Endodermal cell (in vitro differentiated cells): ENCODE measurements at regions not wholly inside any gene's neighbourhood (a gene's known extent, or its start where the extent isn't known, plus 50 kb on each side); places are given as distances from the start of the nearest gene placed in this dataset.
"Not testable (repeated sequence)": the region's sequence is repeated elsewhere in the genome, so short reads cannot be mapped to it uniquely, and the experiment has no call there.

Experiments used
- DNase-seq: peaks from one replicate; pipeline ENCODE4 v3.0.0-alpha.2; 2017
- H3K27ac ChIP-seq: 2 replicates; pipeline ENCODE4 v1.5.1; 2013; ENCODE audit warnings: mild to moderate bottlenecking, low read depth, low read length, moderate library complexity
- H3K27me3 ChIP-seq: 2 replicates; pipeline ENCODE4 v1.6.1; 2013; ENCODE audit warnings: mild to moderate bottlenecking, low read length, moderate library complexity; ENCODE audit not compliant: insufficient read depth, control insufficient read depth, poor library complexity, severe bottlenecking
- H3K36me3 ChIP-seq: 2 replicates; pipeline ENCODE4 v1.7.0; 2013; ENCODE audit warnings: mild to moderate bottlenecking, low read length, moderate library complexity; ENCODE audit not compliant: control insufficient read depth, insufficient read depth
- H3K4me1 ChIP-seq: one replicate; pipeline ENCODE4 v1.7.0; 2013; ENCODE audit warnings: low read length; ENCODE audit not compliant: control insufficient read depth, insufficient read depth
- H3K4me3 ChIP-seq: 2 replicates; pipeline ENCODE4 v1.5.1; 2013; ENCODE audit warnings: mild to moderate bottlenecking, low read length, moderate library complexity
- H3K9ac ChIP-seq: 2 replicates; pipeline ENCODE4 v1.6.1; 2013; ENCODE audit warnings: mild to moderate bottlenecking, low read length, moderate library complexity; ENCODE audit not compliant: poor library complexity, severe bottlenecking; ENCODE audit errors: extremely low read depth
- H3K9me3 ChIP-seq: 2 replicates; pipeline ENCODE4 v1.6.1; 2013; ENCODE audit warnings: mild to moderate bottlenecking, low read length, moderate library complexity; ENCODE audit not compliant: control insufficient read depth
- H3K27ac Mint-ChIP-seq: 2 replicates; pipeline ENCODE4 v1.8.0; 2020; ENCODE audit warnings: mixed read lengths
- H3K27me3 Mint-ChIP-seq: 2 replicates; pipeline ENCODE4 v1.8.0; 2021; ENCODE audit warnings: mild to moderate bottlenecking, mixed read lengths; ENCODE audit not compliant: insufficient read depth
- H3K36me3 Mint-ChIP-seq: 2 replicates; pipeline ENCODE4 v1.8.0; 2020; ENCODE audit warnings: low read depth, mixed read lengths
- H3K4me1 Mint-ChIP-seq: 2 replicates; pipeline ENCODE4 v1.8.0; 2020; ENCODE audit warnings: mixed read lengths
- H3K4me3 Mint-ChIP-seq: 2 replicates; pipeline ENCODE4 v1.8.0; 2020; ENCODE audit warnings: mild to moderate bottlenecking, moderate library complexity, mixed read lengths
- H3K9me3 Mint-ChIP-seq: 2 replicates; pipeline ENCODE4 v1.8.0; 2020; ENCODE audit warnings: mild to moderate bottlenecking, mixed read lengths
- WGBS, 2 experiments: methylation state at CpG; one replicate each; pipeline versions ENCODE4 v1.1.5 to v1.1.7; 2013; ENCODE audit warnings: missing lambda C conversion rate in 2 of 2, mixed read lengths in 1 of 2; ENCODE audit not compliant: insufficient coverage in 1 of 2, insufficient read length in 1 of 2; 5-methylcytosine and 5-hydroxymethylcytosine counted together
- TF ChIP-seq, protein P1 (sequence below): fragments of 200-600 bp; sonication (generic); conservative IDR thresholded peaks from 2 replicates; pipeline ENCODE4 v1.5.0; 2021; ENCODE audit warnings: antibody characterized with exemption, mild to moderate bottlenecking

DNA sequence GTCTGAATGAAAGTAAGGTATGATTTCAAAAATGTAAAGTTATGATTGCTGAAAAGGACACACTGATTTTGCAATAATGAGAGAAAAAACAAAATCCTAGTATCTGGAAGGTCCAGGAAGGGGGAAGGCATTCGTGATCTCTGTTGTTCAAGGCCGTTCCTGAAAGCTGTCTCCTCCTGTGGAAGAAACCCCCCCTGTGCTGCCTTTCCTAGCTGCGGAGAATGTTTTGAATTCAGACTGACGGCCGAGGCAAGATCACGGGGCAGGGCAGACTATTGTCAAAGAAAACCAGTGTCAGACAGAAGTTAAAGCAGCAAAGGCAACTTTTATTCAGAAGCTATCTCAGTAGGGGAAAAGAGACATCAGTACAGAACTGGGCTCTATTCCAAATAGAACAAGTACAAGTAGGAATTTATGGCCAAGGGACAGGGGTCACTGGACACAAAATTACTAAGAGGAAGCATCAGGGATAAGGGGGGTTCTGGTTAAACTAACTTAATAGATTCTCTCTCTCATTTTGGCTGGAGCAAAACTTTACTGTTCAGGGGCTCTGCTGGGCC, 61.9 kb upstream of the IGFBPL1 start:
- Mint-ChIP-seq H3K4me1 (peaks cover 36% of the 10 kb centered on the region), H3K4me3 (no peak overlapping the region)
- DNase-seq = peak; percentile 57

GRCh38 chr9:38484076-38484665, 59.9 kb upstream of the IGFBPL1 start:
- H3K4me3 ChIP-seq, DNase-seq, H3K9me3 Mint-ChIP-seq, H3K9ac ChIP-seq, H3K4me1 ChIP-seq, H3K36me3 ChIP-seq, H3K27me3 ChIP-seq, H3K27ac ChIP-seq, H3K27me3 Mint-ChIP-seq, H3K9me3 ChIP-seq, H3K36me3 Mint-ChIP-seq: not testable (repeated sequence)
- peak overlapping the region; percentile 91 for H3K27ac Mint-ChIP-seq
- 70% methylated on average over 1 of the region's 2 CpGs; no CpG with 5 or more reads in 1 of the 2 experiments for WGBS, 2 experiments
- peak overlapping the region; percentile 18 for H3K4me3 Mint-ChIP-seq
- peaks cover 35% of the 10 kb centered on the region for H3K4me1 Mint-ChIP-seq

More for the DNA sequence above, 61.9 kb upstream of the IGFBPL1 start:
- 49 to 65% methylated on average over 3 to 6 of the region's 6 CpGs for WGBS, 2 experiments
- Histone ChIP-seq H3K4me3 (no peak overlapping the region), H3K27ac (peak overlapping the region; percentile 75), H3K27me3 (no peaks in the 10 kb centered on the region), H3K36me3 (no peaks in the 10 kb centered on the region), H3K4me1 (no peaks in the 10 kb centered on the region), H3K9me3 (no peaks in the 10 kb centered on the region), H3K9ac (no peak overlapping the region)
- peaks cover 2% of the 10 kb centered on the region for H3K27me3 Mint-ChIP-seq
- TF ChIP-seq, protein P1, sequence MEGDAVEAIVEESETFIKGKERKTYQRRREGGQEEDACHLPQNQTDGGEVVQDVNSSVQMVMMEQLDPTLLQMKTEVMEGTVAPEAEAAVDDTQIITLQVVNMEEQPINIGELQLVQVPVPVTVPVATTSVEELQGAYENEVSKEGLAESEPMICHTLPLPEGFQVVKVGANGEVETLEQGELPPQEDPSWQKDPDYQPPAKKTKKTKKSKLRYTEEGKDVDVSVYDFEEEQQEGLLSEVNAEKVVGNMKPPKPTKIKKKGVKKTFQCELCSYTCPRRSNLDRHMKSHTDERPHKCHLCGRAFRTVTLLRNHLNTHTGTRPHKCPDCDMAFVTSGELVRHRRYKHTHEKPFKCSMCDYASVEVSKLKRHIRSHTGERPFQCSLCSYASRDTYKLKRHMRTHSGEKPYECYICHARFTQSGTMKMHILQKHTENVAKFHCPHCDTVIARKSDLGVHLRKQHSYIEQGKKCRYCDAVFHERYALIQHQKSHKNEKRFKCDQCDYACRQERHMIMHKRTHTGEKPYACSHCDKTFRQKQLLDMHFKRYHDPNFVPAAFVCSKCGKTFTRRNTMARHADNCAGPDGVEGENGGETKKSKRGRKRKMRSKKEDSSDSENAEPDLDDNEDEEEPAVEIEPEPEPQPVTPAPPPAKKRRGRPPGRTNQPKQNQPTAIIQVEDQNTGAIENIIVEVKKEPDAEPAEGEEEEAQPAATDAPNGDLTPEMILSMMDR = no peak
- no peaks in the 10 kb centered on the region for H3K36me3 Mint-ChIP-seq
- H3K9me3 Mint-ChIP-seq = peaks cover 2% of the 10 kb centered on the region
- peak overlapping the region; percentile 68 for H3K27ac Mint-ChIP-seq

- H3K36me3 ChIP-seq = no peaks in the 10 kb centered on the region
- no peak overlapping the region for H3K9ac ChIP-seq
- no peaks in the 10 kb centered on the region for H3K9me3 ChIP-seq
- H3K4me3 ChIP-seq = no peak overlapping the region
- peaks cover 2% of the 10 kb centered on the region for H3K27me3 Mint-ChIP-seq
- peaks cover 35% of the 10 kb centered on the region for H3K4me1 Mint-ChIP-seq
- no peaks in the 10 kb centered on the region for H3K4me1 ChIP-seq
- H3K27ac Mint-ChIP-seq = peak overlapping the region; percentile 37
- H3K27ac ChIP-seq = no peak overlapping the region
- WGBS, 2 experiments = 63 to 73% methylated on average over 6 to 10 of the region's 10 CpGs
- no peaks in the 10 kb centered on the region for H3K36me3 Mint-ChIP-seq
- H3K27me3 ChIP-seq = no peaks in the 10 kb centered on the region
- H3K4me3 Mint-ChIP-seq = peak overlapping the region; percentile 4
- TF ChIP-seq, protein P1 = no peak
- H3K9me3 Mint-ChIP-seq = peaks cover 2% of the 10 kb centered on the region
- peak; percentile 57 for DNase-seq
These were observed 58.8 kb upstream of the IGFBPL1 start for GRCh38 chr9:38482918-38483592.
